ENCODE measurements at regions not wholly inside any gene's neighbourhood (a gene's known extent, or its start where the extent isn't known, plus 50 kb on each side); places are given as distances from the start of the nearest gene placed in this dataset.

DNA sequence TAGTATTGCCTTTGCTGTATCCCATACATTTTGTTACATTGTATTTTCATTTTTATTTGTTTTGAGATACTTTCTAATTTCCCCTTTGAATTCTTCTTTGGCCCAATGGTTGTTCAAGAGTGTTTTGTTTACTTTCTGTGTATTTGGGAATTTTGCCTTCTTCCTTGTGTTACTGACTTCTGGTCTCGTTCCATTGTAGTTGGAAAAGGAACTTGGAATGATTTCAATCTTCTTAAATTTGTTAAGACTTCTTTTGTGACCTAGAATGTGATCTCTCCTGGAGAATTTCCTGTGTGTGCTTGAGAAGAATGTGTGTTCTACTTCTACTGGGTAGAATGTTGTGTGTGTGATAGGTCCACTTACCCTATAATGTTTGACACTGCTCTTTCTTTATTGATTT lies 304.4 kb upstream of the RTL1 start:
- DNase-seq (ENCODE audit: low read depth) = no peak
- Histone ChIP-seq H3K4me3 (ENCODE audit: low read depth, low read length) (no peak overlapping the region), H3K36me3 (ENCODE audit: control insufficient read depth, insufficient read depth, low read length) (no peaks in the 10 kb centered on the region), H3K27me3 (ENCODE audit: control insufficient read depth, insufficient read depth, low read length) (no peaks in the 10 kb centered on the region)
- TF ChIP-seq, protein P1, sequence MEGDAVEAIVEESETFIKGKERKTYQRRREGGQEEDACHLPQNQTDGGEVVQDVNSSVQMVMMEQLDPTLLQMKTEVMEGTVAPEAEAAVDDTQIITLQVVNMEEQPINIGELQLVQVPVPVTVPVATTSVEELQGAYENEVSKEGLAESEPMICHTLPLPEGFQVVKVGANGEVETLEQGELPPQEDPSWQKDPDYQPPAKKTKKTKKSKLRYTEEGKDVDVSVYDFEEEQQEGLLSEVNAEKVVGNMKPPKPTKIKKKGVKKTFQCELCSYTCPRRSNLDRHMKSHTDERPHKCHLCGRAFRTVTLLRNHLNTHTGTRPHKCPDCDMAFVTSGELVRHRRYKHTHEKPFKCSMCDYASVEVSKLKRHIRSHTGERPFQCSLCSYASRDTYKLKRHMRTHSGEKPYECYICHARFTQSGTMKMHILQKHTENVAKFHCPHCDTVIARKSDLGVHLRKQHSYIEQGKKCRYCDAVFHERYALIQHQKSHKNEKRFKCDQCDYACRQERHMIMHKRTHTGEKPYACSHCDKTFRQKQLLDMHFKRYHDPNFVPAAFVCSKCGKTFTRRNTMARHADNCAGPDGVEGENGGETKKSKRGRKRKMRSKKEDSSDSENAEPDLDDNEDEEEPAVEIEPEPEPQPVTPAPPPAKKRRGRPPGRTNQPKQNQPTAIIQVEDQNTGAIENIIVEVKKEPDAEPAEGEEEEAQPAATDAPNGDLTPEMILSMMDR (IDR thresholded peaks at IDR 0.05; ENCODE audit: insufficient read depth, low read length, poor library complexity, severe bottlenecking) = no peak

DNA sequence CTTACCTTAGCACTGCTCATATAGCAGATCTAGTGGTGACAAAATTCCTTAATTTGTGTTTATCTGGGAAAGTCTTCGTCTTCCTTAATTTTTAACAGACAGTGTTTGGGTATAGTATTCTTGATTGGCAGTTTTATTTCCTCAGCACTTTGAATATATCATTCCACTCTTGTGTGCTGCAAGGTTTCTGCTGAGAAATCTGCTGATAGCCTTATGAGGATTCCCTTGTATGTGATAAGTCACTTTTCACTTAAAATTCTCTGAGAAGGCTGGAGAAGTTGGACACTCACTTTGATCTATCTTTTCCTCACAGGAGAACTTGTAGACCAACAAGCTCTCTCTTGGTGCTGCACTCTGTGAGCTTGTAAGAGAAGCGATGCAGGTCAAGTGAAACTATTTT lies 306.1 kb upstream of the RTL1 start:
- TF ChIP-seq, protein P1 (IDR thresholded peaks at IDR 0.05; ENCODE audit: insufficient read depth, low read length, poor library complexity, severe bottlenecking) = no peak
- H3K4me3 ChIP-seq (ENCODE audit: low read depth, low read length) = no peak overlapping the region
- no peak for DNase-seq (ENCODE audit: low read depth)
- H3K27me3 ChIP-seq (ENCODE audit: control insufficient read depth, insufficient read depth, low read length) = no peaks in the 10 kb centered on the region
- H3K36me3 ChIP-seq (ENCODE audit: control insufficient read depth, insufficient read depth, low read length) = no peaks in the 10 kb centered on the region

DNA sequence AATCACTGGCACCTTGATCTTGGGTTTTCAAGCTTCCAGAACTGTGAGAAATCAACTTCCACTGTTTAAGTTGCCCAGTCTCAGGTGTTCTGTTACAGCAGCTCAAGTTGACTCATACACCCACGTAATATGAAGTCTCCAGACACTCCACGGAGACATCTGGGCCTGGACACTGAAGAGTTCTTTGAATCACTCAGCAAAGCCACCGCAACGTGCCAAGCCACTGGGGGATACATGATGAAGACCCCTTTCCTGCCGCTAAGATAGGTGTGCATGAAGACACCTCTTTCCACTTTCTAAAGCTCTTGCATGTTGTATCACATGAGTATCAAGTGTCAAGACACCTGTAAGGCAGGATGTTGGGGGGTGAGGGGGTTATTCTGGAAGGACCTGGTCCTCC lies 311.7 kb upstream of the RTL1 start:
- TF ChIP-seq, protein P1 (IDR thresholded peaks at IDR 0.05; ENCODE audit: insufficient read depth, low read length, poor library complexity, severe bottlenecking) = no peak
- H3K4me3 ChIP-seq (ENCODE audit: low read depth, low read length) = no peak overlapping the region
- DNase-seq (ENCODE audit: low read depth) = no peak
- H3K36me3 ChIP-seq (ENCODE audit: control insufficient read depth, insufficient read depth, low read length) = no peaks in the 10 kb centered on the region
- H3K27me3 ChIP-seq (ENCODE audit: control insufficient read depth, insufficient read depth, low read length) = no peaks in the 10 kb centered on the region

- no peak for DNase-seq (ENCODE audit: low read depth)
- Histone ChIP-seq H3K36me3 (ENCODE audit: control insufficient read depth, insufficient read depth, low read length) (no peaks in the 10 kb centered on the region), H3K4me3 (ENCODE audit: low read depth, low read length) (no peak overlapping the region), H3K27me3 (ENCODE audit: control insufficient read depth, insufficient read depth, low read length) (no peaks in the 10 kb centered on the region)
- TF ChIP-seq, protein P1 (IDR thresholded peaks at IDR 0.05; ENCODE audit: insufficient read depth, low read length, poor library complexity, severe bottlenecking) = no peak
Measured at GRCh38 chr14:101215927-101216326, 312.4 kb upstream of the RTL1 start.

- no peak for DNase-seq (ENCODE audit: low read depth)
- H3K36me3 ChIP-seq (ENCODE audit: control insufficient read depth, insufficient read depth, low read length) = no peaks in the 10 kb centered on the region
- H3K27me3 ChIP-seq (ENCODE audit: control insufficient read depth, insufficient read depth, low read length) = no peaks in the 10 kb centered on the region
- TF ChIP-seq, protein P1 (IDR thresholded peaks at IDR 0.05; ENCODE audit: insufficient read depth, low read length, poor library complexity, severe bottlenecking) = no peak
- H3K4me3 ChIP-seq (ENCODE audit: low read depth, low read length) = no peak overlapping the region
Measured at GRCh38 chr14:101216366-101217079, 313.0 kb upstream of the RTL1 start.

GRCh38 chr14:101217080-101217463 lies 313.6 kb upstream of the RTL1 start:
- DNase-seq (ENCODE audit: low read depth) = no peak
- no peaks in the 10 kb centered on the region for H3K36me3 ChIP-seq (ENCODE audit: control insufficient read depth, insufficient read depth, low read length)
- no peak overlapping the region for H3K4me3 ChIP-seq (ENCODE audit: low read depth, low read length)
- no peaks in the 10 kb centered on the region for H3K27me3 ChIP-seq (ENCODE audit: control insufficient read depth, insufficient read depth, low read length)
- TF ChIP-seq, protein P1 (IDR thresholded peaks at IDR 0.05; ENCODE audit: insufficient read depth, low read length, poor library complexity, severe bottlenecking) = no peak

All from kidney epithelial cell (primary cell).